D341Med (cell line): ENCODE measurements at regions not wholly inside any gene's neighbourhood (a gene's known extent, or its start where the extent isn't known, plus 50 kb on each side); places are given as distances from the start of the nearest gene placed in this dataset.
A peak's percentile ranks its signal among the peaks of the same experiment; 100 is the strongest.

Source experiments
- DNase-seq: peaks from one replicate; pipeline ENCODE4 v3.0.0; 2012; ENCODE audit warnings: low spot score

GRCh38 chr1:198864695-198865094 lies 225.9 kb downstream of the PTPRC start:
- no peak for DNase-seq

GRCh38 chr1:198865319-198865718 lies 226.5 kb downstream of the PTPRC start:
- DNase-seq: no peak

GRCh38 chr1:198867182-198867581 lies 228.3 kb downstream of the PTPRC start:
- DNase-seq: no peak

GRCh38 chr1:198873696-198874230 lies 234.9 kb downstream of the PTPRC start:
- DNase-seq: peak; percentile 38

GRCh38 chr1:198876371-198876871 lies 237.6 kb downstream of the PTPRC start:
- DNase-seq: peak; percentile 34

- DNase-seq: no peak
These were observed 239.7 kb downstream of the PTPRC start for GRCh38 chr1:198878566-198878965.

GRCh38 chr1:198879711-198880306 lies 241.0 kb downstream of the PTPRC start:
- DNase-seq: no peak

- DNase-seq: no peak
These were observed 241.6 kb downstream of the PTPRC start for GRCh38 chr1:198880397-198880796.

- DNase-seq: no peak
These were observed 242.2 kb downstream of the PTPRC start for GRCh38 chr1:198880818-198881597.

GRCh38 chr1:198883184-198883583 lies 244.3 kb downstream of the PTPRC start:
- DNase-seq: no peak

- no peak for DNase-seq
These were observed 249.0 kb downstream of the PTPRC start for GRCh38 chr1:198887866-198888265.

- no peak for DNase-seq
These were observed 249.6 kb downstream of the PTPRC start for GRCh38 chr1:198888379-198888943.

GRCh38 chr1:198889101-198889500 lies 250.3 kb downstream of the PTPRC start:
- DNase-seq: no peak

GRCh38 chr1:198889749-198890148 lies 250.9 kb downstream of the PTPRC start:
- DNase-seq: no peak

GRCh38 chr1:198890214-198890930 lies 251.5 kb downstream of the PTPRC start:
- no peak for DNase-seq

GRCh38 chr1:198892065-198892464 lies 253.2 kb downstream of the PTPRC start:
- DNase-seq: peak; percentile 27

- DNase-seq: no peak
These were observed 254.3 kb downstream of the PTPRC start for GRCh38 chr1:198893141-198893540.

- DNase-seq: no peak
These were observed 255.1 kb downstream of the PTPRC start for GRCh38 chr1:198893763-198894444.

GRCh38 chr1:198901266-198901665 lies 262.4 kb downstream of the PTPRC start:
- DNase-seq: no peak

GRCh38 chr1:198902655-198903054 lies 263.8 kb downstream of the PTPRC start:
- no peak for DNase-seq

- DNase-seq: peak; percentile 33
These were observed 264.4 kb downstream of the PTPRC start for GRCh38 chr1:198903203-198903602.

GRCh38 chr1:198903621-198904020 lies 264.8 kb downstream of the PTPRC start:
- DNase-seq: no peak
